Retinal pigment epithelial cell (primary cell): ENCODE measurements at regions not wholly inside any gene's neighbourhood (a gene's known extent, or its start where the extent isn't known, plus 50 kb on each side); places are given as distances from the start of the nearest gene placed in this dataset.
A peak's percentile ranks its signal among the peaks of the same experiment; 100 is the strongest.

ENCODE experiments used
- DNase-seq: peaks from one replicate; pipeline ENCODE4 v3.0.0-alpha.2; 2010; ENCODE audit warnings: low read depth
- H3K4me3 ChIP-seq: 2 replicates; pipeline ENCODE4 v1.5.1; 2011; ENCODE audit warnings: mild to moderate bottlenecking, low read length, control low read depth, moderate library complexity
- TF ChIP-seq, protein P1 (sequence below): conservative IDR thresholded peaks from 2 replicates; pipeline ENCODE4 v1.5.1; 2011; ENCODE audit warnings: low read depth, low read length, control low read depth, inconsistent platforms

DNA sequence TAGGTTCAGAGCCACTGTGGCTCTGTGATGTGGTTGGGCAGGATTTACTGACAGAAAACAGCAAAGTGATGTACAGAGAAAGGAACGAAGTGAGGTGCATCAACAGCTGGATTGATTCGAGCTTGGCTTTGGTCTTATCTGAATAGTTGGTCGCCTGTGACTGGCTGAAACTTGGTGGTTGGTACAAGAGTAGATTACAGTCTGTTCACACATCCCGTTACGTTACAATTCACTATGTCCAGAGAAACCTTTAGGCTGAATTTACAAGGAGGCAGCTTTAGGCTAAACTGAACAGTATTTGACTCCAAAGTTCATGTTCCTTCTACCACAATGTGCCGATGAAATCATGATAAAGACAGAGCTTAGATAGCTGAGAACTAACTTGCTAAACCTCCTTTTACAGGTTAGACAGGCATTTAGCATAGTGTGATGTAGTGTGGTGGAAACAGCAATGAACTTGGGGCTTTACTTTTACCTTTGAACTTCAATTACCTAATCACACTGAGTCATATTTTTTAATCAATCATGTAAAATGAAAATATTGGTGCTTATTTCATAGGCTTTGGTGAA is 210.2 kb upstream of the PUM3 start:
- TF ChIP-seq, protein P1, sequence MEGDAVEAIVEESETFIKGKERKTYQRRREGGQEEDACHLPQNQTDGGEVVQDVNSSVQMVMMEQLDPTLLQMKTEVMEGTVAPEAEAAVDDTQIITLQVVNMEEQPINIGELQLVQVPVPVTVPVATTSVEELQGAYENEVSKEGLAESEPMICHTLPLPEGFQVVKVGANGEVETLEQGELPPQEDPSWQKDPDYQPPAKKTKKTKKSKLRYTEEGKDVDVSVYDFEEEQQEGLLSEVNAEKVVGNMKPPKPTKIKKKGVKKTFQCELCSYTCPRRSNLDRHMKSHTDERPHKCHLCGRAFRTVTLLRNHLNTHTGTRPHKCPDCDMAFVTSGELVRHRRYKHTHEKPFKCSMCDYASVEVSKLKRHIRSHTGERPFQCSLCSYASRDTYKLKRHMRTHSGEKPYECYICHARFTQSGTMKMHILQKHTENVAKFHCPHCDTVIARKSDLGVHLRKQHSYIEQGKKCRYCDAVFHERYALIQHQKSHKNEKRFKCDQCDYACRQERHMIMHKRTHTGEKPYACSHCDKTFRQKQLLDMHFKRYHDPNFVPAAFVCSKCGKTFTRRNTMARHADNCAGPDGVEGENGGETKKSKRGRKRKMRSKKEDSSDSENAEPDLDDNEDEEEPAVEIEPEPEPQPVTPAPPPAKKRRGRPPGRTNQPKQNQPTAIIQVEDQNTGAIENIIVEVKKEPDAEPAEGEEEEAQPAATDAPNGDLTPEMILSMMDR, result no peak
- no peak overlapping the region for H3K4me3 ChIP-seq
- DNase-seq, result no peak

- DNase-seq, result no peak
- TF ChIP-seq, protein P1, result no peak
- H3K4me3 ChIP-seq, result no peak overlapping the region
These were observed 205.7 kb upstream of the PUM3 start for GRCh38 chr9:3049636-3050035.

DNA sequence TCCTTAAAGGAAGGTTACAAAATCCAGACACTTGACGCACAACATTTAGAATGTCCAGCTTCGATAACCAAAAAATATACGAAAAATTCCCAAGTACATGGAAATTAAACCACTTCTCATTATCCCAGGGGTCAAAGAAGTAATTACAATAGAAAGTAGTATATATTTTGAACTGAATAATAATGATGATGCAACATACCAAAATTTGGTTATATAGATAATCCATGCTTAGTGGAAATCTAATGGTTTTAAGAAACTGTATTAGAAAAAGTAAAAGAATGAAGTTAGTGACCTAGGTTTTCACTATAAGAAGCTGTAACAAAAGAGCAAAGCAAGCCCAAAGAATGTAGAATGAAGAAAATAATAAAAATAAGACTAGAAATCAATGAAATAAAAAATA is 204.0 kb upstream of the PUM3 start:
- DNase-seq, result no peak

DNA sequence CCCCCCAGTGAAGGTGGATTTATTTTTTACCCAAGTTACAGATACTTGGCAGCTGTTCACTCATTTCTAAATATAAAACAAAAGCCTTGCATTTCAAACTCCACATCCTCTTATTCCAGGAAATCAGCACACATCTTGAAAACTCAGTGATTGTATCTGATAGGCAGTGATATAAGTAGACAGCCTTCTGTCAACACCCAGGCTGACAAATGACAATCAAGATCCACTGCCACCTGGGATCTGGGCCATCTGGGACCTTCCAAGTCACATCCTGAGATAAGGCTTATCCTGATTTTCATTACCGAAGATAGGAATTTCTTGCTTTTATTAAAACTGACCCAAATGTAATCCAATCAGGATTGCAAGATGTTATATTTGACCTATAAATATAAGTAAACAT is 201.3 kb upstream of the PUM3 start:
- H3K4me3 ChIP-seq, result no peak overlapping the region
- TF ChIP-seq, protein P1, result no peak
- no peak for DNase-seq

More for the DNA sequence above, 204.0 kb upstream of the PUM3 start:
- H3K4me3 ChIP-seq, result no peak overlapping the region
- TF ChIP-seq, protein P1, result no peak

GRCh38 chr9:3043369-3043768 is 199.5 kb upstream of the PUM3 start:
- DNase-seq, result peak; percentile 39

GRCh38 chr9:3040761-3041160 is 196.9 kb upstream of the PUM3 start:
- TF ChIP-seq, protein P1, result no peak
- no peak for DNase-seq
- H3K4me3 ChIP-seq, result no peak overlapping the region

More at GRCh38 chr9:3043369-3043768, 199.5 kb upstream of the PUM3 start:
- TF ChIP-seq, protein P1, result no peak
- H3K4me3 ChIP-seq, result no peak overlapping the region

DNA sequence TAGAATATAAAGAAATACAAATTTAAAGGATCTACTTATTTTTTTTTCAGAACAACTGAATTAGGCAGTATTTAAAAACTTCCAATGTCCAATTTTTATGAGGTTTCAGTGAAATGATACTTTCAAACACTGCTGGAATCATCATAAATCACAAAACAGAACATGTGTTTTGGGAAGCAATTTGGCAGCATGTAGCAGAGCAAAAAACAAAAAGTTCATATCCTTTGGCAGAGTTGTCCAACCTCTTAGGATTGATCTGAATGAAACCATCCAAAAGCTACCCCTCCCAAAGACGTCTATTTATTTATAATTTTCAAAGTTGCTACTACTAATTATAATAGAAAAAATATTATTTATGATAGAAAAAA is 192.4 kb upstream of the PUM3 start:
- TF ChIP-seq, protein P1, result no peak
- no peak overlapping the region for H3K4me3 ChIP-seq
- no peak for DNase-seq
